ENCODE measurements at regions not wholly inside any gene's neighbourhood (a gene's known extent, or its start where the extent isn't known, plus 50 kb on each side); places are given as distances from the start of the nearest gene placed in this dataset.

DNA sequence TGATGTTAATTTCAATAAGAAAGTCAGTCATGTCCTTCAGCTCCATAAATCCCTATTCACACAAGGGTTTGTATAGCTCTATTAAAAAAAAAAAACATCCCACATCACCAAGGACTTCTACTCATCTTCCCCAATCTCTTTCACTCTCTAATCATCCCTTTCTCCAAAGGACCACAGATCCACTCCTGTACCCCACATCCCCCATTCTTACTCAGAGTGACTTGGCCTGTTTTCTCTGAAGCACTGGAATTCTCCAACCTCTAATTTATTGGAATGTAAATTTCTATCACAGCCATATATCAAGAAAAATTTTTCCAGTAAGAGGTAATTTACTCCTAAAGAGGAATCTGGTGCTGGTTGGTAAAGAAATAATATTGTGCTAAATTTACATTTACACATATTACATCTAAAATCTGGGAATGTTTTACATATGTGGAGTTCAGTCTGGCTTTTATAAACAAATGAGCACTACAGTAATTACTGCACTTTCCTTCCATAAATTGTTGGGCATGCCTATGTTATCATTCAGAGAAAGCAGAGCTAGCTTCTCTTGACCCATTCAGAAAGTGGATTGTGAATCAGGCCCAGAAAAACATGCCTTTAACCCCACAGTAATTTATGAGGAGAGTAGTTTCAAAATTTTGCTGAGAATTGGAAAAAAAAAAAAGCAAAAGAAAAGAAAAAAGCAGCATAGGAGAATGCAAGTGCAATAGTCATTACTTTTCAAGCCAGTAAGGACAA is 399.5 kb upstream of the TNC start:
- TF ChIP-seq, protein P1, sequence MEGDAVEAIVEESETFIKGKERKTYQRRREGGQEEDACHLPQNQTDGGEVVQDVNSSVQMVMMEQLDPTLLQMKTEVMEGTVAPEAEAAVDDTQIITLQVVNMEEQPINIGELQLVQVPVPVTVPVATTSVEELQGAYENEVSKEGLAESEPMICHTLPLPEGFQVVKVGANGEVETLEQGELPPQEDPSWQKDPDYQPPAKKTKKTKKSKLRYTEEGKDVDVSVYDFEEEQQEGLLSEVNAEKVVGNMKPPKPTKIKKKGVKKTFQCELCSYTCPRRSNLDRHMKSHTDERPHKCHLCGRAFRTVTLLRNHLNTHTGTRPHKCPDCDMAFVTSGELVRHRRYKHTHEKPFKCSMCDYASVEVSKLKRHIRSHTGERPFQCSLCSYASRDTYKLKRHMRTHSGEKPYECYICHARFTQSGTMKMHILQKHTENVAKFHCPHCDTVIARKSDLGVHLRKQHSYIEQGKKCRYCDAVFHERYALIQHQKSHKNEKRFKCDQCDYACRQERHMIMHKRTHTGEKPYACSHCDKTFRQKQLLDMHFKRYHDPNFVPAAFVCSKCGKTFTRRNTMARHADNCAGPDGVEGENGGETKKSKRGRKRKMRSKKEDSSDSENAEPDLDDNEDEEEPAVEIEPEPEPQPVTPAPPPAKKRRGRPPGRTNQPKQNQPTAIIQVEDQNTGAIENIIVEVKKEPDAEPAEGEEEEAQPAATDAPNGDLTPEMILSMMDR (optimal IDR thresholded peaks at IDR 0.05 in 1 of 3, IDR thresholded peaks at IDR 0.05 in 1 of 3, conservative IDR thresholded peaks at IDR 0.05 in 1 of 3; ENCODE audit: extremely low read depth in 1 of 3, insufficient read depth in 2 of 3, low read length in 3 of 3): no peak
- TF ChIP-seq EZH2 (IDR thresholded peaks at IDR 0.05; ENCODE audit: low read length): no peak
- Histone ChIP-seq H3K27me3 (ENCODE audit: control insufficient read depth, extremely low read depth, insufficient read depth, low read length) (no peaks in the 10 kb centered on the region), H3K27ac (ENCODE audit: control insufficient read depth, insufficient read depth, low read length) (no peak overlapping the region), H3K4me2 (ENCODE audit: control insufficient read depth, extremely low read depth, insufficient read depth, low read depth, low read length) (no peak overlapping the region), H3K9me3 (ENCODE audit: control insufficient read depth, low read depth, low read length) (no peaks in the 10 kb centered on the region), H3K79me2 (ENCODE audit: control insufficient read depth, insufficient read depth, low read length) (no peaks in the 10 kb centered on the region), H3K4me3 (ENCODE audit: control insufficient read depth in 2 of 3, extremely low read depth in 1 of 3, insufficient read depth in 2 of 3, low read depth in 1 of 3, low read length in 3 of 3) (no peak overlapping the region), H3K4me1 (ENCODE audit: control insufficient read depth, extremely low read depth, insufficient read depth, low read length) (no peaks in the 10 kb centered on the region), H3K36me3 (ENCODE audit: control insufficient read depth in 2 of 2, extremely low read depth in 1 of 2, insufficient read depth in 2 of 2, low read length in 2 of 2) (no peaks in the 10 kb centered on the region), H4K20me1 (ENCODE audit: control insufficient read depth, extremely low read depth, insufficient read depth, low read length) (no peaks in the 10 kb centered on the region), H3K9ac (ENCODE audit: control insufficient read depth, extremely low read depth, insufficient read depth, low read length) (no peak overlapping the region), H3K9me1 (ENCODE audit: control insufficient read depth, extremely low read depth, insufficient read depth, low read length) (no peaks in the 10 kb centered on the region), H2AFZ (ENCODE audit: control insufficient read depth, low read length) (no peak overlapping the region)
- no peak for FAIRE-seq
- no peak for DNase-seq (ENCODE audit: low read depth, low spot score)
- dilution Hi-C loops (cut with MboI; ENCODE audit: extremely low pct_ligation_motif_present, low sequenced_read_pairs): no loop called here

DNA sequence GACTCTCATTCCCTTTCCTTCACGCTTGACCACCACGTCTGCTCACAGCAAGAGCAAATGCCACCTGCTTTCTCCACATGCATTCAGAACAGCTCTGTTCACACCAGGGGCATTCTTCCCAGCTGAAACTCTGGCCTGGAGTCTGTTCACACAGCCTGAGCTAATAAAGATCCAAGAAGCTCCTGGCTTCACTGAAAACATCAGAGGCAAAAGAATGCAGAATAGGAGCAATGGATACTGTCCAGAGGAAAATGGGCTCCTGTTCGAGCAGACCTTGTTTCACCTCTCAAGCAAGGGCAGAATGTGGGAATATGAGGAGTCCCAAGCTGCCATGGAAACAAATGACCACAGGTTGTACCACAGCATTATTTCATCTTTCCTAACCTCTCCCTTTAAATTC is 402.7 kb upstream of the TNC start:
- H3K27ac ChIP-seq (ENCODE audit: control insufficient read depth, insufficient read depth, low read length): no peak overlapping the region
- H2AFZ ChIP-seq (ENCODE audit: control insufficient read depth, low read length): no peak overlapping the region
- H4K20me1 ChIP-seq (ENCODE audit: control insufficient read depth, extremely low read depth, insufficient read depth, low read length): no peaks in the 10 kb centered on the region
- DNase-seq (ENCODE audit: low read depth, low spot score): no peak
- no peaks in the 10 kb centered on the region for H3K9me1 ChIP-seq (ENCODE audit: control insufficient read depth, extremely low read depth, insufficient read depth, low read length)
- no peak for FAIRE-seq
- H3K79me2 ChIP-seq (ENCODE audit: control insufficient read depth, insufficient read depth, low read length): no peaks in the 10 kb centered on the region
- H3K4me3 ChIP-seq (ENCODE audit: control insufficient read depth in 2 of 3, extremely low read depth in 1 of 3, insufficient read depth in 2 of 3, low read depth in 1 of 3, low read length in 3 of 3): no peak overlapping the region
- H3K27me3 ChIP-seq (ENCODE audit: control insufficient read depth, extremely low read depth, insufficient read depth, low read length): no peaks in the 10 kb centered on the region
- TF ChIP-seq, protein P1 (optimal IDR thresholded peaks at IDR 0.05 in 1 of 3, IDR thresholded peaks at IDR 0.05 in 1 of 3, conservative IDR thresholded peaks at IDR 0.05 in 1 of 3; ENCODE audit: extremely low read depth in 1 of 3, insufficient read depth in 2 of 3, low read length in 3 of 3): no peak
- no peak for TF ChIP-seq EZH2 (IDR thresholded peaks at IDR 0.05; ENCODE audit: low read length)
- H3K9me3 ChIP-seq (ENCODE audit: control insufficient read depth, low read depth, low read length): no peaks in the 10 kb centered on the region
- H3K4me2 ChIP-seq (ENCODE audit: control insufficient read depth, extremely low read depth, insufficient read depth, low read depth, low read length): no peak overlapping the region
- H3K36me3 ChIP-seq (ENCODE audit: control insufficient read depth in 2 of 2, extremely low read depth in 1 of 2, insufficient read depth in 2 of 2, low read length in 2 of 2): no peaks in the 10 kb centered on the region
- H3K4me1 ChIP-seq (ENCODE audit: control insufficient read depth, extremely low read depth, insufficient read depth, low read length): no peaks in the 10 kb centered on the region
- dilution Hi-C loops (cut with MboI; ENCODE audit: extremely low pct_ligation_motif_present, low sequenced_read_pairs): no loop called here
- H3K9ac ChIP-seq (ENCODE audit: control insufficient read depth, extremely low read depth, insufficient read depth, low read length): no peak overlapping the region
